Kidney epithelial cell (primary cell): ENCODE measurements at regions not wholly inside any gene's neighbourhood (a gene's known extent, or its start where the extent isn't known, plus 50 kb on each side); places are given as distances from the start of the nearest gene placed in this dataset.

ENCODE experiments used
- DNase-seq: peaks from one replicate; pipeline ENCODE4 v3.0.0-alpha.2; 2010; ENCODE audit warnings: low read depth
- H3K27me3 ChIP-seq: 2 replicates; pipeline ENCODE4 v1.6.0; 2011; ENCODE audit warnings: low read length; ENCODE audit not compliant: control insufficient read depth, insufficient read depth
- H3K36me3 ChIP-seq: 2 replicates; pipeline ENCODE4 v1.5.1; 2011; ENCODE audit warnings: low read length; ENCODE audit not compliant: control insufficient read depth, insufficient read depth
- H3K4me3 ChIP-seq: 2 replicates; pipeline ENCODE4 v1.5.1; 2011; ENCODE audit warnings: low read depth, mild to moderate bottlenecking, control low read depth, low read length
- CTCF ChIP-seq: IDR thresholded peaks from 2 replicates; pipeline ENCODE4 v1.5.1; 2011; ENCODE audit warnings: mild to moderate bottlenecking, moderate library complexity, low read length, control low read depth, inconsistent platforms; ENCODE audit not compliant: insufficient read depth, poor library complexity, severe bottlenecking

DNA sequence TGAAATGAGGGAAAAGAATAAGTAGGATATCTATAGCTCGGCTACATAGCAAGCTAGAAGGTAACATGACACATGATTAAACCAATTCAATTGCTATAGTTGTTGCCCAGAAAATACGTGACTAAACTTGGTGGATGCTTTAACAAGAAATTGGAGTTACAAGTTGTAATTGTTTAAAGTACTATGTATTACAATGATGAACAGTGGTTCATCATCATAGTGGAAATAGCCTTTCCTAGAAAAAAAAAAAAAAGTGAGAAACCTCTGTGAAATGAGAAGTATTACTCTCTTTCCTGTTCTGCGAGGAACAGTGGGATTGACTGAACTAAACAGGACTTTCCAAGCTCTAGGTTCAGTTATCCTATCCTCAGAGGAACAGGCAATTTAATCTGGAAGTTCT lies 209.7 kb upstream of the KLF3 start:
- TF ChIP-seq CTCF: no peak
- DNase-seq: no peak
- no peaks in the 10 kb centered on the region for H3K36me3 ChIP-seq
- H3K4me3 ChIP-seq: no peak overlapping the region
- H3K27me3 ChIP-seq: peaks cover 3% of the 10 kb centered on the region

- DNase-seq: no peak
- peaks cover 3% of the 10 kb centered on the region for H3K27me3 ChIP-seq
- H3K4me3 ChIP-seq: no peak overlapping the region
- no peaks in the 10 kb centered on the region for H3K36me3 ChIP-seq
- no peak for TF ChIP-seq CTCF
Observed at GRCh38 chr4:38455092-38455862, 208.7 kb upstream of the KLF3 start.

DNA sequence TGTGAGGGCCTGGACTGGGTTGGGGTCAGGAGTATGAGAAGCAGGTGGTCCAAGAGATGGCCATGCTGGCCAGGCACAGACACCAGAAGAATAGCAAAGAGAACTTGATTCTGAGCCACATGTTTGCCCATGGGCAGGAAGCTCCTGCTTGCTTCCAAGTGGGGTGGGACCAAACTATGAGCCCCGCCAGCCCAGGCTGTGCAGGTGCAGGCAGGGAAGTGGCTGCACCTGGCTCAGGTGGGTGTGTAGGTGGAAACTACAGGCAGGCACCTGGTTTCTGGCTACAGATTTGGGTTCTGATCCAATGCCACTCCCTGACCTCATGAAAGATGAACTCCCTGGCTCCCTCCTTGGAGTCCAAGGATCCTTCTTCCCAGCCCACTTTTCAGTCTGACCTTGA lies 207.9 kb upstream of the KLF3 start:
- Histone ChIP-seq H3K36me3 (no peaks in the 10 kb centered on the region), H3K4me3 (no peak overlapping the region), H3K27me3 (peaks cover 3% of the 10 kb centered on the region)
- DNase-seq: no peak
- TF ChIP-seq CTCF: no peak

DNA sequence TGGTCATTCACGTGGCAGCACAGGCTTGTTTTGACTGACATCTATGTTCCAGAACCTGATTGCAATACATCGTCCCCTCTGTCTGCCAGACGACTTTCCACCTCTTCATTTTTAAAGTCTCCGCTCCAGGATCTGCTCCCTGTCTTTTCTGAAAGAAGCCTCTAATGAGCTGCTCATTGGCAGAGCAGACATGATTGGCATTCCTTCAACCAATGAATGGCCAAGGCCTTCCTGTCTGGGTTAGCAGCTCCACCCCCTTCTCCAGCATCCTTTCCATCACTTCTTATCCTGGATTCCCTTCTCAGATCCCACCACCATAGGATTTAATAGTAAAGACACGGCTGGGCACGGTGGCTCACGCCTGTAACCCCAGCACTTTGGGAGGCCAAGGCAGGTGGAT lies 202.7 kb upstream of the KLF3 start:
- DNase-seq: no peak
- H3K4me3 ChIP-seq: no peak overlapping the region
- TF ChIP-seq CTCF: no peak

GRCh38 chr4:38462367-38463055 lies 201.5 kb upstream of the KLF3 start:
- no peak for TF ChIP-seq CTCF
- DNase-seq: no peak
- H3K36me3 ChIP-seq: no peaks in the 10 kb centered on the region
- H3K4me3 ChIP-seq: no peak overlapping the region
- H3K27me3 ChIP-seq: no peaks in the 10 kb centered on the region

More for the DNA sequence above, 202.7 kb upstream of the KLF3 start:
- Histone ChIP-seq H3K27me3 (no peaks in the 10 kb centered on the region), H3K36me3 (no peaks in the 10 kb centered on the region)
